ENCODE measurements at regions not wholly inside any gene's neighbourhood (a gene's known extent, or its start where the extent isn't known, plus 50 kb on each side); places are given as distances from the start of the nearest gene placed in this dataset.

GRCh38 chr3:105923140-105923539 is 54.3 kb upstream of the CBLB start:
- no peak for DNase-seq

GRCh38 chr3:105927741-105928140 is 58.9 kb upstream of the CBLB start:
- no peak for DNase-seq

- DNase-seq = no peak
Observed at GRCh38 chr3:105930733-105931132, 61.9 kb upstream of the CBLB start.

GRCh38 chr3:105931500-105931899 is 62.7 kb upstream of the CBLB start:
- DNase-seq = no peak

GRCh38 chr3:105933871-105934270 is 65.1 kb upstream of the CBLB start:
- no peak for DNase-seq

- DNase-seq = no peak
Observed at GRCh38 chr3:105938101-105938500, 69.3 kb upstream of the CBLB start.

- DNase-seq = no peak
Observed at GRCh38 chr3:105938806-105939205, 70.0 kb upstream of the CBLB start.

GRCh38 chr3:105944276-105944675 is 75.5 kb upstream of the CBLB start:
- DNase-seq = no peak

GRCh38 chr3:105944721-105945120 is 75.9 kb upstream of the CBLB start:
- no peak for DNase-seq

- DNase-seq = no peak
Observed at GRCh38 chr3:105948101-105948500, 79.3 kb upstream of the CBLB start.

GRCh38 chr3:105950881-105951600 is 82.2 kb upstream of the CBLB start:
- no peak for DNase-seq

GRCh38 chr3:105953831-105954230 is 85.0 kb upstream of the CBLB start:
- DNase-seq = no peak

- no peak for DNase-seq
Observed at GRCh38 chr3:105956306-105956705, 87.5 kb upstream of the CBLB start.

GRCh38 chr3:105957722-105958121 is 88.9 kb upstream of the CBLB start:
- DNase-seq = no peak

- no peak for DNase-seq
Observed at GRCh38 chr3:105958237-105959000, 89.6 kb upstream of the CBLB start.

GRCh38 chr3:105959851-105960250 is 91.0 kb upstream of the CBLB start:
- DNase-seq = no peak

GRCh38 chr3:105960381-105960780 is 91.6 kb upstream of the CBLB start:
- no peak for DNase-seq

GRCh38 chr3:105963161-105963560 is 94.3 kb upstream of the CBLB start:
- DNase-seq = no peak

- no peak for DNase-seq
Observed at GRCh38 chr3:105965384-105965783, 96.6 kb upstream of the CBLB start.

- DNase-seq = no peak
Observed at GRCh38 chr3:105967117-105967516, 98.3 kb upstream of the CBLB start.

GRCh38 chr3:105970283-105970682 is 101.5 kb upstream of the CBLB start:
- no peak for DNase-seq

- DNase-seq = no peak
Observed at GRCh38 chr3:105972069-105972468, 103.3 kb upstream of the CBLB start.

- DNase-seq = no peak
Observed at GRCh38 chr3:105974381-105974780, 105.6 kb upstream of the CBLB start.

GRCh38 chr3:105976196-105976595 is 107.4 kb upstream of the CBLB start:
- DNase-seq = no peak

- DNase-seq = no peak
Observed at GRCh38 chr3:105979961-105980360, 111.1 kb upstream of the CBLB start.
